Panc1 (cell line): ENCODE measurements at regions not wholly inside any gene's neighbourhood (a gene's known extent, or its start where the extent isn't known, plus 50 kb on each side); places are given as distances from the start of the nearest gene placed in this dataset.

Source experiments
- ATAC-seq: fragments of 200-7000 bp; cut with Tn5 transposase; 2 replicates; pipeline ENCODE4 v1.9.1; 2020; ENCODE audit warnings: mild to moderate bottlenecking, moderate library complexity
- BruUV-seq: library from RNA; stranded (reverse); fragments of 400-500 nt; replicated peaks from 2 replicates; lab custom pipeline; 2021; lab: Mats Ljungman, UMichigan
- CTCF ChIA-PET: fragments of 300-600 bp; sonication (Branson Sonifier 250); formaldehyde crosslinking; loops from one replicate; lab custom pipeline; 2022; ENCODE audit warnings: antibody characterized with exemption; lab: Charles Lee
- POLR2A ChIA-PET: fragments of 300-600 bp; sonication (Branson Sonifier 250); formaldehyde crosslinking; loops from one replicate; lab custom pipeline; 2022; ENCODE audit warnings: antibody characterized with exemption; lab: Charles Lee
- DNase-seq: peaks from one replicate; pipeline ENCODE4 v3.0.0-alpha.2; 2010; ENCODE audit warnings: low read depth, low spot score
- H3K27ac ChIP-seq: 2 replicates; pipeline ENCODE4 v1.5.1; 2011; ENCODE audit warnings: mild to moderate bottlenecking, low read length, inconsistent platforms
- H3K27me3 ChIP-seq: fragments of 200-500 bp; sonication (Bioruptor generic); 2 replicates; pipeline ENCODE4 v1.6.0; 2014; ENCODE audit warnings: low read length, inconsistent platforms; ENCODE audit not compliant: control insufficient read depth, insufficient read depth
- H3K36me3 ChIP-seq: fragments of 200-500 bp; sonication (Bioruptor generic); 2 replicates; pipeline ENCODE4 v1.5.1; 2014; ENCODE audit warnings: inconsistent platforms, mild to moderate bottlenecking, low read length, moderate library complexity; ENCODE audit not compliant: control insufficient read depth, insufficient read depth
- H3K4me1 ChIP-seq: 2 replicates; pipeline ENCODE4 v1.5.1; 2011; ENCODE audit warnings: inconsistent platforms, mild to moderate bottlenecking, low read length, moderate library complexity; ENCODE audit not compliant: control insufficient read depth, insufficient read depth
- H3K4me3 ChIP-seq, 2 experiments: 2 replicates each; pipeline ENCODE4 v1.5.1; 2011 to 2012; ENCODE audit warnings: low read depth in 2 of 2, low read length in 2 of 2, mild to moderate bottlenecking in 2 of 2, inconsistent platforms in 1 of 2, moderate library complexity in 1 of 2
- H3K9me3 ChIP-seq: fragments of 200-500 bp; sonication (Bioruptor generic); 2 replicates; pipeline ENCODE4 v1.5.1; 2014; ENCODE audit warnings: low read depth, mild to moderate bottlenecking, inconsistent platforms, low read length, moderate library complexity; ENCODE audit not compliant: control insufficient read depth, insufficient read depth
- CTCF ChIP-seq: fragments of 450-650 bp; IDR thresholded peaks from 2 replicates; pipeline ENCODE4 v1.5.1; 2017; ENCODE audit warnings: mild to moderate bottlenecking
- POLR2AphosphoS5 ChIP-seq: IDR thresholded peaks from 2 replicates; pipeline ENCODE4 v1.6.1; 2012; ENCODE audit warnings: mild to moderate bottlenecking, low read depth, low read length, moderate library complexity
- SIN3A ChIP-seq: IDR thresholded peaks from 2 replicates; pipeline ENCODE4 v1.6.1; 2012; ENCODE audit warnings: low read depth, mild to moderate bottlenecking, low read length, moderate library complexity, borderline replicate concordance; ENCODE audit not compliant: insufficient read depth
- TCF7L2 ChIP-seq: IDR thresholded peaks from 2 replicates; pipeline ENCODE4 v1.6.1; 2011; ENCODE audit warnings: mild to moderate bottlenecking, low read depth, low read length, inconsistent platforms
- in situ Hi-C: cut with HindIII; loops from 2 replicates; pipeline ENCODE4 v1.10.0; 2016; ENCODE audit warnings: low sequenced_read_pairs, low pct_unique_long_range_greater_than_20kb
- intact Hi-C: fragments of 100-400 bp; cut with micrococcal nuclease; formaldehyde crosslinking; loops from one replicate; pipeline ENCODE4 v1.10.0; 2022; ENCODE audit not compliant: unreplicated experiment
- TF ChIP-seq, protein P1 (sequence below), 2 experiments: IDR thresholded peaks; 2 replicates each; pipeline ENCODE4 v1.6.1; 2011 to 2012; ENCODE audit warnings: low read depth in 2 of 2, control low read depth in 1 of 2, low read length in 1 of 2, mild to moderate bottlenecking in 1 of 2, moderate library complexity in 1 of 2; ENCODE audit not compliant: insufficient read depth in 1 of 2

- no TSS peak for BruUV-seq
- Histone ChIP-seq H3K36me3 (no peaks in the 10 kb centered on the region), H3K27ac (no peak overlapping the region), H3K9me3 (no peaks in the 10 kb centered on the region), H3K4me1 (no peaks in the 10 kb centered on the region), H3K4me3 (no peak overlapping the region), H3K27me3 (no peaks in the 10 kb centered on the region)
- TF ChIP-seq POLR2AphosphoS5 (no peak), CTCF (no peak), SIN3A (no peak), TCF7L2 (no peak)
- TF ChIP-seq, protein P1, sequence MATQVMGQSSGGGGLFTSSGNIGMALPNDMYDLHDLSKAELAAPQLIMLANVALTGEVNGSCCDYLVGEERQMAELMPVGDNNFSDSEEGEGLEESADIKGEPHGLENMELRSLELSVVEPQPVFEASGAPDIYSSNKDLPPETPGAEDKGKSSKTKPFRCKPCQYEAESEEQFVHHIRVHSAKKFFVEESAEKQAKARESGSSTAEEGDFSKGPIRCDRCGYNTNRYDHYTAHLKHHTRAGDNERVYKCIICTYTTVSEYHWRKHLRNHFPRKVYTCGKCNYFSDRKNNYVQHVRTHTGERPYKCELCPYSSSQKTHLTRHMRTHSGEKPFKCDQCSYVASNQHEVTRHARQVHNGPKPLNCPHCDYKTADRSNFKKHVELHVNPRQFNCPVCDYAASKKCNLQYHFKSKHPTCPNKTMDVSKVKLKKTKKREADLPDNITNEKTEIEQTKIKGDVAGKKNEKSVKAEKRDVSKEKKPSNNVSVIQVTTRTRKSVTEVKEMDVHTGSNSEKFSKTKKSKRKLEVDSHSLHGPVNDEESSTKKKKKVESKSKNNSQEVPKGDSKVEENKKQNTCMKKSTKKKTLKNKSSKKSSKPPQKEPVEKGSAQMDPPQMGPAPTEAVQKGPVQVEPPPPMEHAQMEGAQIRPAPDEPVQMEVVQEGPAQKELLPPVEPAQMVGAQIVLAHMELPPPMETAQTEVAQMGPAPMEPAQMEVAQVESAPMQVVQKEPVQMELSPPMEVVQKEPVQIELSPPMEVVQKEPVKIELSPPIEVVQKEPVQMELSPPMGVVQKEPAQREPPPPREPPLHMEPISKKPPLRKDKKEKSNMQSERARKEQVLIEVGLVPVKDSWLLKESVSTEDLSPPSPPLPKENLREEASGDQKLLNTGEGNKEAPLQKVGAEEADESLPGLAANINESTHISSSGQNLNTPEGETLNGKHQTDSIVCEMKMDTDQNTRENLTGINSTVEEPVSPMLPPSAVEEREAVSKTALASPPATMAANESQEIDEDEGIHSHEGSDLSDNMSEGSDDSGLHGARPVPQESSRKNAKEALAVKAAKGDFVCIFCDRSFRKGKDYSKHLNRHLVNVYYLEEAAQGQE (IDR thresholded peaks at IDR 0.05; ENCODE audit: insufficient read depth in 1 of 2, low read depth in 2 of 2, low read length in 1 of 2), result no peak
- DNase-seq (no peak), ATAC-seq (no peak)
- intact Hi-C loops (no loop called here), in situ Hi-C loops (no loop called here)
- ChIA-PET POLR2A (no interaction called here), CTCF (no interaction called here)
Measured at GRCh38 chr11:30092518-30092917, 75.7 kb upstream of the KCNA4 start.

DNA sequence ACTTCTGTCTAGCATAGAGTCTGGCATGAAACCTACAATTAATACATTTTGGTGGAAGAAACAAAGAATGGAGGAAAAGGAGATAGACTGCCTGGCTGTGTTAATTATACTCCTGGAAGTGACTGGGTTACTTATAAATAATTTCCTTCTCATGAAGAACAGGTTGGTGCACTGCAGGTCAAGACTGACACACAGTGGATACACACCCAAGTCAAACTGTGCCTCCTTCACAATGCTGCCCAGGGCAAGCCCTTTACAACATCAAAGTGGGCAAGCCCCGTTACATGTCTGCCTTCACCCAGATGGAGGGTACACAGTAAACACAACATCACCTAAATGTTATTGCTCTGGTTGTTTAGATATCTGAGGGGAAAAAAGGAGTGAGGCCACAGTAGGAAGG lies 83.7 kb upstream of the KCNA4 start:
- TF ChIP-seq, protein P1 (IDR thresholded peaks at IDR 0.05; ENCODE audit: insufficient read depth in 1 of 2, low read depth in 2 of 2, low read length in 1 of 2), result no peak
- TF ChIP-seq POLR2AphosphoS5 (no peak), TCF7L2 (no peak), CTCF (no peak), SIN3A (no peak)
- intact Hi-C loops (no loop called here), in situ Hi-C loops (no loop called here)
- ATAC-seq, result no peak
- no peaks in the 10 kb centered on the region for H3K27me3 ChIP-seq
- no peaks in the 10 kb centered on the region for H3K9me3 ChIP-seq
- CTCF ChIA-PET, result no interaction called here
- no peak for DNase-seq
- no peak overlapping the region for H3K27ac ChIP-seq
- no TSS peak for BruUV-seq
- POLR2A ChIA-PET, result no interaction called here
- no peaks in the 10 kb centered on the region for H3K4me1 ChIP-seq
- no peak overlapping the region for H3K4me3 ChIP-seq
- H3K36me3 ChIP-seq, result no peaks in the 10 kb centered on the region
